Sigmoid colon (tissue), 4 donors: ENCODE measurements at regions not wholly inside any gene's neighbourhood (a gene's known extent, or its start where the extent isn't known, plus 50 kb on each side); places are given as distances from the start of the nearest gene placed in this dataset.

ENCODE experiments used
- EP300 ChIP-seq, 4 donors: sonication (generic); formaldehyde crosslinking; IDR thresholded peaks; one replicate each; pipeline ENCODE4 v1.6.1; 2017; ENCODE audit warnings: antibody characterized with exemption in 4 of 4
- POLR2AphosphoS5 ChIP-seq, 4 donors: sonication (generic); formaldehyde crosslinking; IDR thresholded peaks; one replicate each; pipeline ENCODE4 v1.6.1; 2017; ENCODE audit warnings: antibody characterized with exemption in 4 of 4
- TF ChIP-seq, protein P1 (sequence below), 4 experiments: fragments of 450-650 bp in 3 of 4; fragments of 200-600 bp in 1 of 4; IDR thresholded peaks; one replicate each; pipeline ENCODE4 v1.5.1; 2016 to 2019; ENCODE audit warnings: antibody characterized with exemption in 4 of 4, mild to moderate bottlenecking in 3 of 4, moderate library complexity in 2 of 4

DNA sequence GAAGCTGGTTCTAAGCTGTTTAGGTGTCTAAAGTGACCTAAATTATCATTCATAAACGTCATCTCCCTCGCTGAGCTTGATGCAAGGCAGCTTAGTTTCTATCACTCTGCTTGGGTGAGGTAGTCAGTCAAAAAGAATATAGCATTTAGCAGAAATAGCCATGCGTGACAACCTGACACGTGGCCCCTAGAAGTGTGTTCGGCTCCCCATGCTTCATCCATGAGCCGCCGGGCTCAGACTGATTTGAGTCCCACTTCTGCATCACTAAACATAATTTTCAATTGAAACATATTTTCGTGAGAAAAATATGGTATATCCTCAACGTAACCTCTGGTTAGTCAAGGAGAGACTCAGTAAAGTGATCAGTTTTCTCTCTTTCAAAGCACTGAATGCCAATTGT is 459.8 kb downstream of the IRS2 start:
- TF ChIP-seq, protein P1, sequence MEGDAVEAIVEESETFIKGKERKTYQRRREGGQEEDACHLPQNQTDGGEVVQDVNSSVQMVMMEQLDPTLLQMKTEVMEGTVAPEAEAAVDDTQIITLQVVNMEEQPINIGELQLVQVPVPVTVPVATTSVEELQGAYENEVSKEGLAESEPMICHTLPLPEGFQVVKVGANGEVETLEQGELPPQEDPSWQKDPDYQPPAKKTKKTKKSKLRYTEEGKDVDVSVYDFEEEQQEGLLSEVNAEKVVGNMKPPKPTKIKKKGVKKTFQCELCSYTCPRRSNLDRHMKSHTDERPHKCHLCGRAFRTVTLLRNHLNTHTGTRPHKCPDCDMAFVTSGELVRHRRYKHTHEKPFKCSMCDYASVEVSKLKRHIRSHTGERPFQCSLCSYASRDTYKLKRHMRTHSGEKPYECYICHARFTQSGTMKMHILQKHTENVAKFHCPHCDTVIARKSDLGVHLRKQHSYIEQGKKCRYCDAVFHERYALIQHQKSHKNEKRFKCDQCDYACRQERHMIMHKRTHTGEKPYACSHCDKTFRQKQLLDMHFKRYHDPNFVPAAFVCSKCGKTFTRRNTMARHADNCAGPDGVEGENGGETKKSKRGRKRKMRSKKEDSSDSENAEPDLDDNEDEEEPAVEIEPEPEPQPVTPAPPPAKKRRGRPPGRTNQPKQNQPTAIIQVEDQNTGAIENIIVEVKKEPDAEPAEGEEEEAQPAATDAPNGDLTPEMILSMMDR (IDR thresholded peaks at IDR 0.05), result no peak
- TF ChIP-seq POLR2AphosphoS5 (IDR thresholded peaks at IDR 0.05) (no peak), EP300 (IDR thresholded peaks at IDR 0.05) (no peak)
